HuH-7 (cell line): ENCODE measurements at regions not wholly inside any gene's neighbourhood (a gene's known extent, or its start where the extent isn't known, plus 50 kb on each side); places are given as distances from the start of the nearest gene placed in this dataset.
A peak's percentile ranks its signal among the peaks of the same experiment; 100 is the strongest.
"Not testable (repeated sequence)": the region's sequence is repeated elsewhere in the genome, so short reads cannot be mapped to it uniquely, and the experiment has no call there.

ENCODE experiments used
- DNase-seq: peaks from one replicate; pipeline ENCODE4 v3.0.0; 2011; ENCODE audit warnings: low spot score

- DNase-seq = no peak
Observed at GRCh38 chr1:70672442-70672888, 261.4 kb downstream of the CTH start.

GRCh38 chr1:70674941-70675685 lies 264.0 kb downstream of the CTH start:
- no peak for DNase-seq

- no peak for DNase-seq
Observed at GRCh38 chr1:70675737-70676156, 264.7 kb downstream of the CTH start.

DNA sequence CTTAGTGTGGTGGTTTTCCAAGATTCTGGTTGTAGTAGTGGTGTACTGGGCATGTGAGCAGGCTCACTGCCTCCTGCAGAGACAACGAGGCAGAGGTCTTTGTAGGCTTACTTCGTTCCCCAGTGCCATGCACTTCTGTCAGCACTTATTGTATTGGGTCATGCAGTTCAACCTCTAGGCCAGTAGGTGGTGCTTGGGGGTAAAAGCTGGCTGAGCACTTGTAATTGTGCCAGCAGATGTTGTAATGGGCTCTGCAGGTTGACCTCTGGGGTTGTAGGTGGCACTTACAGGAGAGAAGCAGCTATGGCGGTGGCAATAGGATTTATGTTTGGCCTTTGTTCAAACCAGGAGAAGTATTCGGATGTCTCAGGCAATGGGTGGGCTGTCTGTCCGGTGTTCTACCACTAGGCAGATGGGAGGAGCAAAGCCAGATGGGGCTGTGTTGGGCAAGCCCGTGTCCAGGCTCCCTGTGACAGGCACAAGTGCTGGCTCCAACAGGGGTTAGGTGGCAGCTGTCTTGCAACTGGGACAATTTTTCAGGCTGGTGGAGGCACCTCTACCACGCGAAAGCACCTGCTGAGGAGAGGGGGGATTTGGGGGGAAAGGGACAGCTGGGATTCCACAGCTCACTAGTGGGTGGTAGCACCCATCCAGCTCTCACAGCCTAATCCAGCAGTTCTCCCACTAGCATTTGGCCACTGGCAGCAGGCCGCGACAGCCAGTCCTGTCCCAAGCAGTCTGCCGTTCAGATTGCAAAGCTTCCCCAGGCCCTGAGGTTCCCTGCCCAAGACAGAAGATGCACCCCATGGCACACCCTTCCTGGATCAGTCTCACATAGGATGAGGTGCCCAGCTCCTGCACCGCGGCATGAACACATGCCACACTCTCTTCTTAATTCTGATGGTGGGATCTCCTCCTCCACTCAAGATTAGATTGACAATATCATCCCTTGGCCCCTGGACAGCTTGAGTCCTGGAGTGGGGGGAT lies 274.5 kb downstream of the CTH start:
- DNase-seq = peak; percentile 35

GRCh38 chr1:70688580-70688979 lies 277.5 kb downstream of the CTH start:
- DNase-seq = no peak

- DNase-seq = no peak
Observed at GRCh38 chr1:70706381-70707037, 295.4 kb downstream of the CTH start.

GRCh38 chr1:70707214-70707613 lies 296.1 kb downstream of the CTH start:
- no peak for DNase-seq

DNA sequence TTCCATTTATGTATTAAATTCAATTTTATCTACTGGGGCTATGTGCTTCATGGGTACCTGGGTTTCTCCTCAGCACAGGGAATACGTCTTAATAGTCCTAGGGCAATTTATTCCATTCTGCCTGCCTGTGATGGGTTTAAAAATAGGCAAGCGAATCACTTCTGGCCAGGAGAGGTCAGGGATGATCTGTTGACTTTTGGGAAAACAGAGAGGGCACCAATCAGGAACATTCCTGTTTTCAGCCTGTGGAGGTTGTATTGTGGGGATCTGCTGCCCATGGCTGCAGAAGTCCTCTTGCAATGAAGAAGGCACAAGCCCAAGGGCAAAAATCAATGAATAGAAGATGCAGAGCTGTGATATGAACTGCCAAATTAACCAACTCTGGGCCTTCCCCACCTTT lies 303.1 kb downstream of the CTH start:
- no peak for DNase-seq

DNA sequence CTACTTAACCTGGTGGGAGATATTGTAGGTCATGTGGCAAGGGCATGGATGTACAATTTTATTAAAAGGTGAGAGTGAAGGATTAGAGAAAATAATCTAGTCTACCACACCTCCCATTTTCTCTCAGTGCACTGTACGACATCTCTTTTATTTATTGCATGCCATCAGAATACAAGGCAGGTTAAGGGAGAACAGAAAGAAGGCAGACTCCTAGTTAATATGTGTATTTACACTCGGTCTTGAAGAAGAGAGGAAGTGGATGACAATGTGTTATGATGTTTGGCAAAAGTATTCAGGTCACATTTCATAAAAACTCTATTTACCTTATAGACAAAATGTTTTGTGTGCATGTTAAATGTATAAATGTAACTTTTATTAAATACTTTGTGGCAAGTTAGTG lies 306.1 kb downstream of the CTH start:
- no peak for DNase-seq

DNA sequence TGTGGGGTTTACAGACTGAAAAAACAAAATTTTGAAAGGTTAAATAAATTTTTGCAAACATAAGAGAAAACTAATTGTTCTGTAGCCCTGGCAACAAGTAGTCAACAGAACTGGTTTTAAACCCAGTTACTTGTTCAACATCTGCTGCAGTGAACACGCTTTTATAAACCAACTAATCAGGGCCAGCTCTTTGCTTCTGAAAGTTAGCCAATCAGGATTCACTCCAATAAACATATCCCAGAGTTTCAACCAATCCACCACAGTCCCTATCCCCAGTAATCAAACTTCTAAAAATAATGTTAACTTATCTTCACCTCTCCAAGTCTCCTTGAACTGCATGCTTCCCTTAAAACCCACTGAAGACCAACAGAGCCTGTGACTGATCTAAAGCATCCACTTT lies 306.6 kb downstream of the CTH start:
- no peak for DNase-seq

DNA sequence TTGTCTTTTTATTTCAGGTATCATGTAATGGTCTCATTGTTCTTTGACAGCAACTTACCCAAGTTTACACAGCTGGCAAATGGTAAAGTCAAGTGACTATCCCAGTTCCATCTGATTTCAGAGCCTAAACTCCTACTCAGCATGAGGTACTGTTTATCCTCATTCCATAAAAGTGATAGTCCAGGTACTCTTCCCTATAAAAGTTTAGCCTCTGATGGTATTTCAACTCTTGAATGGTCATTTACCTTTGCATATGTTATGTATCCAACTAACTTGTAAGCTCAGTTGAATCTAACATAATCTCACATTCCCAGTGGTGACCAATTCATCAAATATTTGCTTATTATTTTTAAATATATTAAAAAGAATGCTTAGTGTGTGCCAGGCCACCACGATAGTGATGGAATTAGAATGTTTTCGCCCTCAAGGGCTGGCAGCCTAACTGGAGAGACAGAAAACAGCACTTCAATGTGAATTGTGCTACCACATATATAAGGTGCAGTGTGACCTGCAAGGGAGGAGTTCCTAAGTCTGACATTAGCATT lies 307.1 kb downstream of the CTH start:
- no peak for DNase-seq

- DNase-seq = no peak
Observed at GRCh38 chr1:70719154-70719553, 308.1 kb downstream of the CTH start.

DNA sequence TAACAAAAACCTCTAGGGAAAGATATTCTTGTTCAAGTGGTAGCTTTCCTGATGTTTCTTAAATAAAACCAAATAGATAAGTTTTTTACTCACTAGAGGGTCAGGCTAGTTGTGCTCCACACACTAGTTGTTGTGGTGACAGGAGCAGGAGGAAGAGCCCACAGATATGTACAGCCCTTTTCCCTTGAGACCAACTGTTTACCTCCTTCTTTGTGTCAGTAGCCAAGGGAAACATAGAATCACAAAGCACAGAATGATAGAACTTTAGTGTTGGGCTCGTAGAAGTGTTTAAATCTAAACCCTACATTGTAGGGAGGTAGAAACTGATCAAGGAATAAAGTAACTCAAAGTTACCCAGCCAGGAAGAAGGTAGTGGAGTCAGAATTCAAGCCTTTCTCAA lies 309.0 kb downstream of the CTH start:
- no peak for DNase-seq

DNA sequence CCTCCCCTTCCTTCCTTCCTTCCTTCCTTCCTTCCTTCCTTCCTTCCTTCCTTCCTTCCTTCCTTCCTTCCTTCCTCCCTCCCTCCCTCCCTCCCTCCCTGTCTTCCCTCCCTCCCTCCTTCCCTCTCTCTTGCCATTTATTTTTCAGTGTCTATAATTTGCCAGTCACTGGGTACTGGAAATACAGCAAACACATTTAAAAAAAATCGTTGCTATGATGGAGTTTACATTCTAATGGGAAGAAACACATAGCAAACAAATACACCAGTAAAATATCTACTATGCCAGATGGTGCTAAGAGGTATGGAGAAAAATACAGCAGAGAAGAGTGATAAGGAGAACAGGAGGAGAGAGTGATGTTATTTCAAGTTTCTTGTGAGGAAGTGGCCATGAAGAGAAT lies 309.5 kb downstream of the CTH start:
- no peak for DNase-seq

- DNase-seq = no peak
Observed at GRCh38 chr1:70727886-70728489, 316.9 kb downstream of the CTH start.

GRCh38 chr1:70736518-70736917 lies 311.1 kb downstream of the PTGER3 start:
- DNase-seq = not testable (repeated sequence)

DNA sequence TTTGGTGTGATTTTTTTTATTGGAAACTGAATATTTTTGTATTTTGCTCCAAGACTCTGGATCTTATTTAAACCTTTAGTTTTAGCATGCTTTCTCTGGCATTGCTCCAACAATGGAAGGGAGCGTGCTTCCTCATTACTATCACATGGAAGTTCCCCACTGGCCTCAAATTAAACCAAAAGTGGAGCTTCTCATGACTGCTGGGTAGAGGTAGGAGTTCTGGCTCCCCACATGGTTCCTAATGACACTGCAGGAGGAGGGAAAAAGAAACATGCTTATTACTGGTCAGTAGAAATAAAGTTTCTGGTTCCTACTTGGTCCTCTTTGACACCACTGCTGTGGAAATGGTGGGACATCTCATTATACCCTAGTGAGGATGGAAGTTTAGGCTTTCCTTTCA lies 310.5 kb downstream of the PTGER3 start:
- DNase-seq = no peak

- no peak for DNase-seq
Observed at GRCh38 chr1:70738624-70739023, 309.0 kb downstream of the PTGER3 start.

DNA sequence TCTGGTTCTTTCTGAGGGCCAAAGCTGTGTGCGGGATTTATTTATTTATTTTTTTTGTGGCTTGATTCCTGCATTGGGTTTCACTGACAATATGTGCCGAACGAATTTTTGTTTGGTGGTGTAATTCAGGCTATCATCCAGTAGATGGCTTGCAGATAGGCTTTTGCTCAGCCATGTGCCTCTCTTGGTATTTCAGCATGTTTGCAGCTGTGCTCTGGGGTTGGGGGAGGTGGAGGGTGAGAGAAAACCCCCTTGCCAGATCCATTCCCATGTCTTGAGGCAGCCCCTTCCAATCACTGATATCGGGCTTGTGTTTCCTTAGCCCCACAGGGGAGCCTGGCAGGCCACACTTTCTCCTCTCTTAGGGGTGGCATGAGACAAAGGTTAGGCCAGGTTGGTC lies 302.4 kb downstream of the PTGER3 start:
- DNase-seq = peak; percentile 8

GRCh38 chr1:70746062-70746461 lies 301.6 kb downstream of the PTGER3 start:
- DNase-seq = not testable (repeated sequence)

- not testable (repeated sequence) for DNase-seq
Observed at GRCh38 chr1:70747123-70747522, 300.5 kb downstream of the PTGER3 start.
